Thyroid gland (tissue), 4 donors: ENCODE measurements at regions not wholly inside any gene's neighbourhood (a gene's known extent, or its start where the extent isn't known, plus 50 kb on each side); places are given as distances from the start of the nearest gene placed in this dataset.
A peak's percentile ranks its signal among the peaks of the same experiment; 100 is the strongest.

Source experiments
- DNase-seq, 2 donors: peaks; one replicate each; pipeline ENCODE4 v3.0.0-alpha.2; 2019
- H3K27ac ChIP-seq, 3 donors: fragments of 200-600 bp; sonication (generic); 1 replicate in 2 of 3; 2 replicates in 1 of 3; pipeline ENCODE4 v1.5.1; 2016 to 2019; ENCODE audit warnings: mild to moderate bottlenecking in 1 of 3, moderate library complexity in 1 of 3
- H3K27me3 ChIP-seq: fragments of 200-600 bp; sonication (generic); one replicate; pipeline ENCODE4 v1.5.1; 2019
- H3K36me3 ChIP-seq, 2 donors: fragments of 200-600 bp; sonication (generic); one replicate each; pipeline ENCODE4 v1.5.1; 2016 to 2019
- H3K4me1 ChIP-seq, 2 donors: fragments of 200-600 bp; sonication (generic); one replicate each; pipeline ENCODE4 v1.5.1; 2017 to 2019
- H3K4me3 ChIP-seq, 3 donors: fragments of 200-600 bp; sonication (generic); replicated peaks in 1 of 3; 1 replicate in 2 of 3; 2 replicates in 1 of 3; pipeline ENCODE4 v1.5.1; 2016; ENCODE audit warnings: mild to moderate bottlenecking in 1 of 3
- H3K9me3 ChIP-seq: fragments of 200-600 bp; sonication (generic); one replicate; pipeline ENCODE4 v1.5.1; 2017
- POLR2A ChIP-seq, 2 donors: fragments of 450-650 bp; IDR thresholded peaks; one replicate each; pipeline ENCODE4 v1.6.1; 2017; ENCODE audit warnings: antibody characterized with exemption in 2 of 2, mild to moderate bottlenecking in 2 of 2, moderate library complexity in 1 of 2
- WGBS, 2 donors: methylation state at CpG; one replicate each; pipeline ENCODE4 v1.1.5; 2017; 5-methylcytosine and 5-hydroxymethylcytosine counted together
- intact Hi-C: fragments of 100-400 bp; cut with DNase I; formaldehyde crosslinking; loops from one replicate; pipeline ENCODE4 v1.15.1; 2023
- TF ChIP-seq, protein P1 (sequence below), 6 experiments: fragments of 200-600 bp in 3 of 6; fragments of 450-650 bp in 3 of 6; sonication (generic) in 3 of 6; IDR thresholded peaks; one replicate each; pipeline ENCODE4 v1.5.1; 2016 to 2019; ENCODE audit warnings: antibody characterized with exemption in 6 of 6, mild to moderate bottlenecking in 2 of 6, inconsistent platforms in 1 of 6, moderate library complexity in 1 of 6

DNA sequence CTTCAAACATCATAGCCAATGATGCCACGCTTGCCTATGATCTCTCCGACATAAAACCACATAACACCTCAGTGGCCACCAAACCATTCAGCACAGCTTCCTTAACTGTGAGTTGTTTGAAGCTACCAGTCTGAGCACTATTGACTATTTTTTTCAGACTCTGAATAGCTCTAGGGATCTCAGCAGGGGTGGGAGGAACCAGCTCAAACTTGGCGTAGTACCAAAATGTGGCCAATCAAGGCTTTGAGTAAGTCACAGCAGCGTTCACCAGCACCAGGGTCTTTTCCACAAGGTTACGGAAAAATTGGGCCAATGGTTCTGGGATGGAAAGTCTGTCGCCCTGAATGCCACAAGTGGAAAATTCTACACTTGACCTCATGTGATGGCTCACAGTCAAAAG is 70.6 kb downstream of the SMPDL3A start:
- WGBS, 2 donors = 71 to 75% methylated on average over 6 of the region's 6 CpGs
- no peak for TF ChIP-seq POLR2A (IDR thresholded peaks at IDR 0.05)
- TF ChIP-seq, protein P1, sequence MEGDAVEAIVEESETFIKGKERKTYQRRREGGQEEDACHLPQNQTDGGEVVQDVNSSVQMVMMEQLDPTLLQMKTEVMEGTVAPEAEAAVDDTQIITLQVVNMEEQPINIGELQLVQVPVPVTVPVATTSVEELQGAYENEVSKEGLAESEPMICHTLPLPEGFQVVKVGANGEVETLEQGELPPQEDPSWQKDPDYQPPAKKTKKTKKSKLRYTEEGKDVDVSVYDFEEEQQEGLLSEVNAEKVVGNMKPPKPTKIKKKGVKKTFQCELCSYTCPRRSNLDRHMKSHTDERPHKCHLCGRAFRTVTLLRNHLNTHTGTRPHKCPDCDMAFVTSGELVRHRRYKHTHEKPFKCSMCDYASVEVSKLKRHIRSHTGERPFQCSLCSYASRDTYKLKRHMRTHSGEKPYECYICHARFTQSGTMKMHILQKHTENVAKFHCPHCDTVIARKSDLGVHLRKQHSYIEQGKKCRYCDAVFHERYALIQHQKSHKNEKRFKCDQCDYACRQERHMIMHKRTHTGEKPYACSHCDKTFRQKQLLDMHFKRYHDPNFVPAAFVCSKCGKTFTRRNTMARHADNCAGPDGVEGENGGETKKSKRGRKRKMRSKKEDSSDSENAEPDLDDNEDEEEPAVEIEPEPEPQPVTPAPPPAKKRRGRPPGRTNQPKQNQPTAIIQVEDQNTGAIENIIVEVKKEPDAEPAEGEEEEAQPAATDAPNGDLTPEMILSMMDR (IDR thresholded peaks at IDR 0.05) = no peak
- Histone ChIP-seq H3K4me3 (no peak overlapping the region), H3K4me1 (no peaks in the 10 kb centered on the region), H3K9me3 (no peaks in the 10 kb centered on the region), H3K27ac (no peak overlapping the region), H3K27me3 (no peaks in the 10 kb centered on the region), H3K36me3 (no peaks in the 10 kb centered on the region)
- intact Hi-C loops = no loop called here
- DNase-seq = no peak

DNA sequence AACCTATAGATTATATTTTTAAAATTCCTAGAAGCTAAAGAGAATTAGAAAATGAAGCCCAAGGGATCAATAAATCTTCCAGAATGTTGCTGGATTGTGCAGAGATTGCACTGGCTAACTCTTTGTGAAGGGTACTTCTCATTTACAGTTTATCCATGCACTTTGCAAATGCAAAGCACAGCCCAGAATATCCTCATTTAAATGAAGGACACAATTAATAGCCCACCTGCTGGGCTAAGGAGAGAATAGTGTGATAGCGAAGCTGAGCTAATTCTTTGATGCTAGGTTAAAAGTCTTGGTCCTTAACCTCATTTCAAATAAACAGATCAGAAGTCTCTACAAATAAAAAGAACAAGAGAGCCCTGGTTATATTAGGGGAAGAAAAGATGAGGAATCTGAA is 72.5 kb downstream of the SMPDL3A start:
- Histone ChIP-seq H3K4me1 (no peaks in the 10 kb centered on the region), H3K27me3 (no peaks in the 10 kb centered on the region), H3K36me3 (no peaks in the 10 kb centered on the region), H3K4me3 (no peak overlapping the region), H3K9me3 (no peaks in the 10 kb centered on the region), H3K27ac (no peak overlapping the region)
- no peak for TF ChIP-seq POLR2A (IDR thresholded peaks at IDR 0.05)
- 58 to 63% methylated on average over 1 of the region's 1 CpG for WGBS, 2 donors
- DNase-seq = no peak
- intact Hi-C loops = no loop called here

DNA sequence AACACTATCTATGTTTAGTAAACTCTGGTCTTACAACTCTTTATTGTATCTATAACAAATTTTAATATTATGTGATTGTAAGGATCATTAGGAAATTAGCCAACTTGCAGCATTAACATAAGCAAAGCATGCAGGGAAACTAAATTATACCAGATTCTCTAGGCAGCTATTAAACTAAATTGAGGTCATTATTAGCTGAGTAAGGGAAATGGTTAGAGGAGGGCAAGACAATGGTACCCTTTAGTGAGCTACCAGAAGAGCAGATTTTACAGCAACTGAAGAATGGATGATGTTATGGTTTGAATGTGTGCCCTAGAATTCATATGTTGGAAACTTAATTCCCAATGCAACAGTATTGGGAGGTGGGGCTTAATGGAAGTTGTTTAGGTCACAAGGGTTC is 79.1 kb downstream of the SMPDL3A start:
- DNase-seq = no peak
- no peak for TF ChIP-seq POLR2A (IDR thresholded peaks at IDR 0.05)
- TF ChIP-seq, protein P1 (IDR thresholded peaks at IDR 0.05) = no peak
- Histone ChIP-seq H3K36me3 (no peaks in the 10 kb centered on the region), H3K4me1 (no peaks in the 10 kb centered on the region), H3K27ac (no peak overlapping the region), H3K4me3 (no peak overlapping the region), H3K9me3 (no peaks in the 10 kb centered on the region), H3K27me3 (no peaks in the 10 kb centered on the region)
- intact Hi-C loops = no loop called here

DNA sequence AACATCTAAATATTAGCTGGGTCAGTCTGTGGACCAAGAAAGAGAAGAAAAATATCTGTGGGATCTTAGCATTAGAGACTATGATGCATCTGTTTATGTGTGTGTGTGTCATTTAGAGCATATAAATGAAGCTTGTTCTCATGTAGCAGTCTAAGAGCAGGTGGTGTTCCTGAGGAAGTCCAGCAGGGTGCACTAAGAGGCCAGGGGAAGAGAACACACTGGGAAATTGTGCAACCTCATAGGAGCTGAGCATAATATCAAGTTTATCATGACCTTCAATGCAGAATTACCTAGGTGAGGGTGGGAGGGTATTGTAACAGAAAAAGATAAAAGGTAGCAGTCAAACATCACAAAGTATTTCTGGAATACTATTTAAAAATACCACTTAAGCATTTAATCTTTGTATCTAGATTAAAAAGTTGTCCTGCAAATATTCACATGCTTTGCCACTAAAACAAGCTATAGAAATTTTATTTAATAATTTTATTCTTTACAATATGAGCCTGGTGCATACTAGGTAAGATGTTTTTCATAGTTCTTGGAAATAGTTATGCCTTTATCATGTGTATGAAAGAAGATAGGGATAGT is 80.5 kb downstream of the SMPDL3A start:
- Histone ChIP-seq H3K9me3 (no peaks in the 10 kb centered on the region), H3K4me3 (no peak overlapping the region), H3K27me3 (no peaks in the 10 kb centered on the region), H3K4me1 (no peaks in the 10 kb centered on the region), H3K36me3 (no peaks in the 10 kb centered on the region), H3K27ac (no peak overlapping the region)
- intact Hi-C loops = no loop called here
- DNase-seq = peak in 1 of 2 donors; percentile 10
- TF ChIP-seq, protein P1 (IDR thresholded peaks at IDR 0.05) = peak in 3 of 6 experiments; percentile 24 to 42 (median 32)
- no peak for TF ChIP-seq POLR2A (IDR thresholded peaks at IDR 0.05)

DNA sequence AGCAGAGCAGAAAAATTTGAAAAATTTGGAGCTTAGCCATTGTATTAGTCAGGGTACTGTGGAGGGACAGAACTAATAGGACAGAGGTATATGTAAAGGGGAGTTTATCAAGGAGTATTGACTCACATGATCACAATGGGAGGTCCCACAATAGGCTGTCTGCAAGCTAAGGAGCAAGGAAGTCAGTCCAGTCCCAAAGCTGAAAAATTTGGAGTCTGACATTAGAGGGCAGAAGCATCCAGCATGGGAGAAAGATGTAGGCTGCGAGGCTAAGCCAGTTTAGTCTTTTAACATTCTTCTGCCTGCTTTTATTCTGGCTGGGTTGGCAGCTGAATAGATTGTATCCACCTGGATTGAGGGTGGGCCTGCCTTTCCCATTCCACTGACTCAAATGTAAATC is 82.0 kb downstream of the SMPDL3A start:
- Histone ChIP-seq H3K4me3 (no peak overlapping the region), H3K27ac (no peak overlapping the region), H3K36me3 (no peaks in the 10 kb centered on the region), H3K27me3 (no peaks in the 10 kb centered on the region), H3K9me3 (no peaks in the 10 kb centered on the region), H3K4me1 (no peaks in the 10 kb centered on the region)
- intact Hi-C loops = no loop called here
- 67 to 100% methylated on average over 1 of the region's 1 CpG for WGBS, 2 donors
- no peak for DNase-seq
- no peak for TF ChIP-seq POLR2A (IDR thresholded peaks at IDR 0.05)
- TF ChIP-seq, protein P1 (IDR thresholded peaks at IDR 0.05) = no peak

DNA sequence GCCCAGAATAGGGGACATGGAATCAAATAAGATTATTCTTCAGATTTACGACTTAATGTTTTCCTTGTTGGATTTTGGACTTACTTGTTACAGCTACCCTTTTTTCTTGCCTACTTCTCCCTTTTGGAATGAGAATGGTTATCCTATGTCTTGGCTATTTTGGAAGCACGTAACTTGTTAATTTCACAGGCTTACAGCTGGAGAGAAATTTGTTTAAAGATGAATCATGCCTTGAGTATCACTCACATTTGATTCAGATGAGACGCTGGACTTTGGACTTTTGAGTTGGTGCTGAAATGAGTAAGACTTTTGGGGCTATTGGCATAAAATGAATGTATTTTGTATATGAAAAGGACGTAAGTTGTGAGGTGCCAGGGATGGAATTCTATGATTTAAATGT is 83.3 kb downstream of the SMPDL3A start:
- WGBS, 2 donors = 81 to 94% methylated on average over 4 of the region's 4 CpGs

More for the DNA sequence above, 83.3 kb downstream of the SMPDL3A start:
- TF ChIP-seq, protein P1 (IDR thresholded peaks at IDR 0.05) = no peak
- TF ChIP-seq POLR2A (IDR thresholded peaks at IDR 0.05) = no peak
- no peaks in the 10 kb centered on the region for H3K4me1 ChIP-seq
- no peaks in the 10 kb centered on the region for H3K9me3 ChIP-seq
- no peak for DNase-seq
- H3K27ac ChIP-seq = no peak overlapping the region
- intact Hi-C loops = no loop called here
- H3K36me3 ChIP-seq = no peaks in the 10 kb centered on the region
- no peaks in the 10 kb centered on the region for H3K27me3 ChIP-seq
- no peak overlapping the region for H3K4me3 ChIP-seq
